Left ventricle myocardium inferior (tissue), 1 donor: ENCODE measurements at regions not wholly inside any gene's neighbourhood (a gene's known extent, or its start where the extent isn't known, plus 50 kb on each side); places are given as distances from the start of the nearest gene placed in this dataset.

Experiments
- DNase-seq: peaks from one replicate; pipeline ENCODE4 v3.0.0-alpha.2; 2020
- H3K27ac ChIP-seq: fragments of 200-600 bp; replicated peaks from 2 replicates; pipeline ENCODE4 v1.8.0; 2021
- H3K27me3 ChIP-seq: fragments of 200-600 bp; 2 replicates; pipeline ENCODE4 v1.8.0; 2021; ENCODE audit warnings: low read depth
- H3K36me3 ChIP-seq: fragments of 200-600 bp; 2 replicates; pipeline ENCODE4 v1.8.0; 2021
- H3K4me1 ChIP-seq: fragments of 200-600 bp; 2 replicates; pipeline ENCODE4 v1.8.0; 2021
- H3K4me3 ChIP-seq: fragments of 200-600 bp; 2 replicates; pipeline ENCODE4 v1.8.0; 2021; ENCODE audit warnings: mild to moderate bottlenecking, moderate library complexity
- H3K9me3 ChIP-seq: fragments of 200-600 bp; replicated peaks from 2 replicates; pipeline ENCODE4 v1.8.0; 2021
- CTCF ChIP-seq: fragments of 200-600 bp; IDR thresholded peaks from 2 replicates; pipeline ENCODE4 v1.8.0; 2021; ENCODE audit warnings: antibody characterized with exemption, mild to moderate bottlenecking, borderline replicate concordance
- intact Hi-C: fragments of 100-400 bp; cut with micrococcal nuclease; formaldehyde crosslinking; loops from one replicate; pipeline ENCODE4 v1.11.0; 2022
- donor health status: DM: no; HTN: yes; CAD: no; lungs with severe emphysema.

GRCh38 chr9:106602344-106602743 is 260.6 kb upstream of the ZNF462 start:
- no peak overlapping the region for H3K4me3 ChIP-seq
- H3K4me1 ChIP-seq = no peaks in the 10 kb centered on the region
- no peaks in the 10 kb centered on the region for H3K27me3 ChIP-seq
- no peaks in the 10 kb centered on the region for H3K9me3 ChIP-seq
- no peak for DNase-seq
- no peak for TF ChIP-seq CTCF
- no peak overlapping the region for H3K27ac ChIP-seq
- intact Hi-C loops = no loop called here
- no peaks in the 10 kb centered on the region for H3K36me3 ChIP-seq

- H3K36me3 ChIP-seq = no peaks in the 10 kb centered on the region
- peaks cover 23% of the 10 kb centered on the region for H3K4me1 ChIP-seq
- intact Hi-C loops = no loop called here
- H3K27ac ChIP-seq = no peak overlapping the region
- peak; percentile 28 for DNase-seq
- H3K27me3 ChIP-seq = no peaks in the 10 kb centered on the region
- H3K9me3 ChIP-seq = no peaks in the 10 kb centered on the region
- no peak overlapping the region for H3K4me3 ChIP-seq
- no peak for TF ChIP-seq CTCF
These were observed 249.7 kb upstream of the ZNF462 start for GRCh38 chr9:106613250-106613737.

GRCh38 chr9:106615118-106615889 is 247.7 kb upstream of the ZNF462 start:
- no peak for TF ChIP-seq CTCF
- intact Hi-C loops = no loop called here
- Histone ChIP-seq H3K27ac (no peak overlapping the region), H3K36me3 (no peaks in the 10 kb centered on the region), H3K27me3 (no peaks in the 10 kb centered on the region), H3K4me3 (no peak overlapping the region), H3K9me3 (no peaks in the 10 kb centered on the region), H3K4me1 (peaks cover 23% of the 10 kb centered on the region)
- no peak for DNase-seq

- DNase-seq = no peak
- no peaks in the 10 kb centered on the region for H3K27me3 ChIP-seq
- TF ChIP-seq CTCF = no peak
- H3K9me3 ChIP-seq = no peaks in the 10 kb centered on the region
- H3K27ac ChIP-seq = no peak overlapping the region
- no peak overlapping the region for H3K4me3 ChIP-seq
- H3K36me3 ChIP-seq = no peaks in the 10 kb centered on the region
- H3K4me1 ChIP-seq = peaks cover 23% of the 10 kb centered on the region
- intact Hi-C loops = no loop called here
These were observed 246.9 kb upstream of the ZNF462 start for GRCh38 chr9:106616026-106616425.

DNA sequence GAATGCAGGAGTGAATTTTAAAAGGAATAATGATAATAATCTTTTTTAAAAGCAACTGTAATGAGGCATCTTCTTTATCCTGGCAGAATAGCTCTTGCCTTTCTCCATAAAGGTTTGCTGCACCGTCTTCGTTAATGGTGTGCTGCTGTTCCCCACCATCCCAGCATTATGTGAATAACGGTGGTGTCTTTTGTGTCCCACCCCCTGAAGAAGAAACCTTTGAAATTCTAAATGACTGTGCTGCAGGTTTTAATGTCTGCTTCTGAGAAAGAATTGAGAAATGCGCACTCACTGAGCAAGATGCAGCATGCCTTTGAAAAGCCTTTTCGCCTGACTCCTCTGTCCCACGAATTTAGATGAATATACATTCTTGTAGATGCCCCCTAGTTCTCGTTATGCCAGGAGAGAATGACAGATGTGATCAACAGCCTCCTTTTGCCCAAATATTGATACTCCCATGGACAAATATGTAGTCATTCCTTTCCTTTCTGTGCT is 246.1 kb upstream of the ZNF462 start:
- TF ChIP-seq CTCF = no peak
- no peaks in the 10 kb centered on the region for H3K27me3 ChIP-seq
- peaks cover 23% of the 10 kb centered on the region for H3K4me1 ChIP-seq
- no peak for DNase-seq
- H3K4me3 ChIP-seq = no peak overlapping the region
- H3K9me3 ChIP-seq = no peaks in the 10 kb centered on the region
- intact Hi-C loops = no loop called here
- H3K36me3 ChIP-seq = no peaks in the 10 kb centered on the region
- no peak overlapping the region for H3K27ac ChIP-seq
